ENCODE measurements at regions not wholly inside any gene's neighbourhood (a gene's known extent, or its start where the extent isn't known, plus 50 kb on each side); places are given as distances from the start of the nearest gene placed in this dataset.

DNA sequence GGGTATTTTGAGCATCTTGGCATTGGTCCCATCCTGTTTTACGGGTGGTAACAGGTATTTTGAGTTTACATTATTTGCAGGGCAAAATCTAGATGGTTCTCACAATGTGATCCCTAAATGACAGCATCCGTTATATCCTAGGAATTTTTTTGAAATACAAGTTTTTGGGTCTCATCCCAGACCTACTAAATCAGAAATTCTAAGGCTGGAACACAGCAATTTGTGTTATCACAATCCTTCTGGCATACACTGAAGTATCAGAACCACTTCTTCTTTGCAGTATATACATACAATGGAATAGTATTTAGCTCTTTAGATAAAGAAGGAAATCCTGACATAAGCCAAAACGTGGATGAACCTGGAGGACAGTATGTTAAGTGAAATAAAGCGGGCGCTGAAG lies 104.1 kb upstream of the LSM6 start:
- TF ChIP-seq, protein P1, sequence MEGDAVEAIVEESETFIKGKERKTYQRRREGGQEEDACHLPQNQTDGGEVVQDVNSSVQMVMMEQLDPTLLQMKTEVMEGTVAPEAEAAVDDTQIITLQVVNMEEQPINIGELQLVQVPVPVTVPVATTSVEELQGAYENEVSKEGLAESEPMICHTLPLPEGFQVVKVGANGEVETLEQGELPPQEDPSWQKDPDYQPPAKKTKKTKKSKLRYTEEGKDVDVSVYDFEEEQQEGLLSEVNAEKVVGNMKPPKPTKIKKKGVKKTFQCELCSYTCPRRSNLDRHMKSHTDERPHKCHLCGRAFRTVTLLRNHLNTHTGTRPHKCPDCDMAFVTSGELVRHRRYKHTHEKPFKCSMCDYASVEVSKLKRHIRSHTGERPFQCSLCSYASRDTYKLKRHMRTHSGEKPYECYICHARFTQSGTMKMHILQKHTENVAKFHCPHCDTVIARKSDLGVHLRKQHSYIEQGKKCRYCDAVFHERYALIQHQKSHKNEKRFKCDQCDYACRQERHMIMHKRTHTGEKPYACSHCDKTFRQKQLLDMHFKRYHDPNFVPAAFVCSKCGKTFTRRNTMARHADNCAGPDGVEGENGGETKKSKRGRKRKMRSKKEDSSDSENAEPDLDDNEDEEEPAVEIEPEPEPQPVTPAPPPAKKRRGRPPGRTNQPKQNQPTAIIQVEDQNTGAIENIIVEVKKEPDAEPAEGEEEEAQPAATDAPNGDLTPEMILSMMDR (IDR thresholded peaks at IDR 0.05) = no peak
- H3K27me3 ChIP-seq (ENCODE audit: insufficient read depth in 3 of 3, low read length in 2 of 3) = no peaks in the 10 kb centered on the region
- intact Hi-C loops (cut with DNase I) = no loop called here
- ATAC-seq (no peak), DNase-seq (no peak)
- no peak overlapping the region for H3K4me3 ChIP-seq
- no peaks in the 10 kb centered on the region for H3K9me3 ChIP-seq
- no peak overlapping the region for H3K27ac ChIP-seq
- H3K4me1 ChIP-seq = no peaks in the 10 kb centered on the region
- H3K36me3 ChIP-seq (ENCODE audit: insufficient read depth in 1 of 2, low read depth in 1 of 2) = no peaks in the 10 kb centered on the region
- WGBS, 3 donors = 71 to 78% (median 74%) methylated on average over 5 of the region's 5 CpGs

DNA sequence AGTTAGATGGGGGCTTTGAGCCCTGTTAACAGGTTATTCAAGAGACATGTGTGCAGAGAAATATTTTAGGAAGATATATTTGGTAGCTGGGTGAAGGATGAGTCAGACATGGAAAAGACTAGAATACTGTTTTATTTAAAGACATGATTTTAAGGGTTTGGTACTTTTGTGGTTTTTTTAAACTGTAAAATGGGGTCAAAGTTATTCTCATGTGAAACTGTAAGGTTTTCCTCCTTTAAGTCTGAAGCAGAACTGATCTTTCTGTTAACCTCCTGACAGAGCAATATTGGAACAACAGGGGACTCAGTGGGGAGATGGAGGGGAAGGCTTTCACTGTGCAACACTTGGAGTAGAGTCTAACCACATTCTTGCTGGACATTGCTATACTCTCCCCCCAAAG lies 112.4 kb upstream of the LSM6 start:
- Histone ChIP-seq H3K4me3 (no peak overlapping the region), H3K9me3 (no peaks in the 10 kb centered on the region), H3K36me3 (ENCODE audit: insufficient read depth in 1 of 2, low read depth in 1 of 2) (no peaks in the 10 kb centered on the region), H3K27me3 (ENCODE audit: insufficient read depth in 3 of 3, low read length in 2 of 3) (peaks cover 0 to 3% (median 3%) of the 10 kb centered on the region in 3 donors), H3K27ac (no peak overlapping the region), H3K4me1 (no peaks in the 10 kb centered on the region)
- ATAC-seq (no peak), DNase-seq (no peak)
- TF ChIP-seq, protein P1 (IDR thresholded peaks at IDR 0.05) = no peak
- intact Hi-C loops (cut with DNase I) = no loop called here

DNA sequence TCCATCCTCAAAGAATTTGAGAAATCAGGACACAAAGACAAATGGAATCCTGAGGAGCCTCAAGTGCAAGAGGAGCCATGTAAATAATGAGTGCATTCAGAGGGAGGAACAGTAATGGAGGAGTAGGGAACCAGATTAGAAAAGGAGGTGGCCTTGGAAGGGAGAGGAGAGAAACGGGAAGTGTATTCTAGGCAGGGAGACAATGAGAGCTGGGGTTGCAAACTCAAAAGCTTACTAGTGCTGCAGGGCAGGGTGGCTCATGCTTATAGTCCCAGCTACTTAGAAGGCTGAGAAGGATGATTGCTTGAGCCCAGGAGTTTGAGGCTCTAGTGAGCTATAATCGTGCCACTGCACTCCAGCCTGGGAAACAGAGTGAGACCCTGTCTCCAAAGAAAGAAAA lies 113.2 kb upstream of the LSM6 start:
- no peaks in the 10 kb centered on the region for H3K36me3 ChIP-seq (ENCODE audit: insufficient read depth in 1 of 2, low read depth in 1 of 2)
- ATAC-seq (no peak), DNase-seq (no peak)
- H3K27ac ChIP-seq = no peak overlapping the region
- 83 to 86% (median 84%) methylated on average over 2 of the region's 2 CpGs for WGBS, 3 donors
- intact Hi-C loops (cut with DNase I) = no loop called here
- H3K4me1 ChIP-seq = no peaks in the 10 kb centered on the region
- TF ChIP-seq, protein P1 (IDR thresholded peaks at IDR 0.05) = no peak
- peaks cover 0 to 3% (median 3%) of the 10 kb centered on the region in 3 donors for H3K27me3 ChIP-seq (ENCODE audit: insufficient read depth in 3 of 3, low read length in 2 of 3)
- H3K9me3 ChIP-seq = no peaks in the 10 kb centered on the region
- no peak overlapping the region for H3K4me3 ChIP-seq

DNA sequence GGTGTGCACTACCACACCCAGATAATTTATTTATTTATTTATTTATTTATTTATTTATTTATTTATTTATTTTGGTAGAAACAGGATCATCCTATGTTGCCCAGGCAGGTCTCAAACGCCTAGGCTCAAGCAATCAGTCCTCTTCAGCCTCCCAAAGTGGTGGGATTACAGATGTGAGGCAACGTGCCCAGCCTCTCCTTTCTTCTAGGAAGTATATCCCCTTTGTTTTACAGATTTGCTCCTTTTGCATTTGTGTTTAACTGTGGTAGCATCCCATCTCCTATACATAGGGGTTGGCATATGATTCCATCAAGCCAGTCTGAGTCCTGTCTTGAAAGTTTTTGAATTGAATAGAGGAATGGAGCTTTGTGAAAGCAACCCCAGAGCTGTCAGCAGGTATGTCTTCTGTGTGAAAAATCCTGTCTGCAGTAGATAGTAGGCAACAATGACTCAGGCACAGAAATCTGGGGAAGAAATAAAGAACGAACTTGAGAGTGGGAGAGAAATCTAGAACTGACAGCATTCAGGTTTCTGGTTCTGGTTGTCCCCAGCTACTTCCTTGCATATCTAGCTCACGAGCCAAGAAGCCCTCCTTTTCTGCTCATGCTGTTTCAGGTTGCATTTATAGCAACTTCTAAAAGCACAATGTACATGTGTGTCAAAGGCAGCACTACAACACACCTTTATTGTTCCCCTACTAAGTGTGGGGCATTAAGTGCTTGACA lies 113.7 kb upstream of the LSM6 start:
- H3K9me3 ChIP-seq = no peaks in the 10 kb centered on the region
- no peaks in the 10 kb centered on the region for H3K4me1 ChIP-seq
- no peak overlapping the region for H3K27ac ChIP-seq
- WGBS, 3 donors = 58 to 73% (median 63%) methylated on average over 4 of the region's 4 CpGs
- no peak for DNase-seq
- no peak overlapping the region for H3K4me3 ChIP-seq
- intact Hi-C loops (cut with DNase I) = no loop called here
- ATAC-seq = no peak
- TF ChIP-seq, protein P1 (IDR thresholded peaks at IDR 0.05) = no peak
- H3K36me3 ChIP-seq (ENCODE audit: insufficient read depth in 1 of 2, low read depth in 1 of 2) = no peaks in the 10 kb centered on the region
- peaks cover 0 to 3% (median 3%) of the 10 kb centered on the region in 3 donors for H3K27me3 ChIP-seq (ENCODE audit: insufficient read depth in 3 of 3, low read length in 2 of 3)

DNA sequence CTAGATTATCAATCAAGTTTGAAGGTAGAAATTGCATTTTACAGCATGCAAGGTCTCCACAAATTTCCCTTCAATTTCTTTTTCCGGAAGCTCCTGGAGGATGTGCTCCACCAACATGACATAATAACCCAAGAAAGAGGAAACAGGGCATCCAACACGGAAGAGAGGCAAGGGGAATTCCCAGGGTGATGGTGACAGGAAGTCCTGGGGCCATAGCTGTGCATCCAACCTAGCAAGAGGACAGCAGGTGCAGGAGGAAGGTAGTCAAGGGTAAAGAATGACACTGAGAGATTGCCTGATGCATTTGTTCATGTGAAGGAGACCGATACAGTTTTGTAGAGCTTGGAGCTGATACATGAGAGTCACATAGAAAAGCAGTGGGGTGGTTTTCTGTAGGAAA lies 115.7 kb upstream of the LSM6 start:
- Histone ChIP-seq H3K27me3 (ENCODE audit: insufficient read depth in 3 of 3, low read length in 2 of 3) (peaks cover 0 to 6% (median 3%) of the 10 kb centered on the region in 3 donors), H3K9me3 (no peaks in the 10 kb centered on the region), H3K36me3 (ENCODE audit: insufficient read depth in 1 of 2, low read depth in 1 of 2) (no peaks in the 10 kb centered on the region), H3K27ac (no peak overlapping the region), H3K4me3 (no peak overlapping the region), H3K4me1 (no peaks in the 10 kb centered on the region)
- WGBS, 3 donors = 60 to 67% (median 62%) methylated on average over 3 of the region's 3 CpGs
- TF ChIP-seq, protein P1 (IDR thresholded peaks at IDR 0.05) = no peak
- no peak for ATAC-seq
- intact Hi-C loops (cut with DNase I) = no loop called here
- no peak for DNase-seq

Data from psoas muscle (tissue), 7 donors.